GM20000 (cell line): ENCODE measurements at regions not wholly inside any gene's neighbourhood (a gene's known extent, or its start where the extent isn't known, plus 50 kb on each side); places are given as distances from the start of the nearest gene placed in this dataset.

ENCODE experiments used
- DNase-seq: peaks from one replicate; pipeline ENCODE4 v3.0.0; 2012; ENCODE audit warnings: low spot score
- CTCF ChIP-seq: IDR thresholded peaks from 2 replicates; pipeline ENCODE4 v1.5.1; 2012; ENCODE audit warnings: mild to moderate bottlenecking, control low read depth; ENCODE audit errors: extremely low read depth, missing control alignments

GRCh38 chr10:83934062-83934461 is 205.2 kb upstream of the GHITM start:
- TF ChIP-seq CTCF: no peak
- no peak for DNase-seq

GRCh38 chr10:83934641-83935338 is 204.5 kb upstream of the GHITM start:
- no peak for DNase-seq
- TF ChIP-seq CTCF: no peak

GRCh38 chr10:83935339-83935736 is 204.0 kb upstream of the GHITM start:
- no peak for DNase-seq
- no peak for TF ChIP-seq CTCF

- TF ChIP-seq CTCF: no peak
- DNase-seq: no peak
Measured at GRCh38 chr10:83935911-83936310, 203.4 kb upstream of the GHITM start.

- DNase-seq: no peak
- no peak for TF ChIP-seq CTCF
Measured at GRCh38 chr10:83937161-83937560, 202.1 kb upstream of the GHITM start.

- no peak for DNase-seq
- no peak for TF ChIP-seq CTCF
Measured at GRCh38 chr10:83937826-83938225, 201.5 kb upstream of the GHITM start.

GRCh38 chr10:83941189-83941588 is 198.1 kb upstream of the GHITM start:
- TF ChIP-seq CTCF: no peak
- DNase-seq: no peak
